ENCODE measurements at regions not wholly inside any gene's neighbourhood (a gene's known extent, or its start where the extent isn't known, plus 50 kb on each side); places are given as distances from the start of the nearest gene placed in this dataset.

- no peak for DNase-seq (ENCODE audit: low read depth)
These were observed 61.6 kb upstream of the OR4E1 start for GRCh38 chr14:21735200-21735599.

GRCh38 chr14:21734457-21735074 is 60.9 kb upstream of the OR4E1 start:
- no peak for DNase-seq (ENCODE audit: low read depth)

GRCh38 chr14:21729703-21730233 is 56.1 kb upstream of the OR4E1 start:
- no peak for DNase-seq (ENCODE audit: low read depth)

GRCh38 chr14:21725250-21725649 is 51.6 kb upstream of the OR4E1 start:
- no peak for DNase-seq (ENCODE audit: low read depth)

- DNase-seq (ENCODE audit: low read depth), result no peak
These were observed 50.7 kb upstream of the OR4E1 start for GRCh38 chr14:21724090-21724973.

GRCh38 chr14:21723431-21724045 is 49.9 kb upstream of the OR4E1 start:
- no peak for DNase-seq (ENCODE audit: low read depth)

Measured in GM04503 (cell line).